NT2/D1 (cell line): ENCODE measurements at regions not wholly inside any gene's neighbourhood (a gene's known extent, or its start where the extent isn't known, plus 50 kb on each side); places are given as distances from the start of the nearest gene placed in this dataset.

Source experiments
- YY1 ChIP-seq: IDR thresholded peaks from 2 replicates; pipeline ENCODE4 v1.6.1; 2011; ENCODE audit not compliant: insufficient read length, insufficient read depth
- ZNF274 ChIP-seq: IDR thresholded peaks from 2 replicates; pipeline ENCODE4 v1.6.1; 2011; ENCODE audit warnings: mild to moderate bottlenecking, low read depth, low read length

- TF ChIP-seq YY1 (no peak), ZNF274 (no peak)
Measured at GRCh38 chr5:28632607-28633006, 1594.2 kb upstream of the CDH9 start.
